GM23248 (cell line): ENCODE measurements at regions not wholly inside any gene's neighbourhood (a gene's known extent, or its start where the extent isn't known, plus 50 kb on each side); places are given as distances from the start of the nearest gene placed in this dataset.
"Not testable (repeated sequence)": the region's sequence is repeated elsewhere in the genome, so short reads cannot be mapped to it uniquely, and the experiment has no call there.

Experiments
- DNase-seq: peaks from one replicate; pipeline ENCODE4 v3.0.0-alpha.2; 2015
- H2AFZ ChIP-seq: fragments of 200-600 bp; sonication (generic); 2 replicates; pipeline ENCODE4 v1.6.1; 2016; ENCODE audit warnings: antibody characterized with exemption
- H3F3A ChIP-seq: fragments of 200-600 bp; sonication (generic); 2 replicates; pipeline ENCODE4 v1.6.1; 2016; ENCODE audit warnings: mild to moderate bottlenecking, antibody characterized with exemption, mixed run types; ENCODE audit not compliant: insufficient read depth
- H3K27ac ChIP-seq: fragments of 200-600 bp; sonication (generic); 2 replicates; pipeline ENCODE4 v1.5.1; 2016; ENCODE audit warnings: mild to moderate bottlenecking
- H3K27me3 ChIP-seq: fragments of 200-600 bp; sonication (generic); replicated peaks from 2 replicates; pipeline ENCODE4 v1.6.1; 2016; ENCODE audit warnings: mild to moderate bottlenecking; ENCODE audit not compliant: insufficient read depth
- H3K36me3 ChIP-seq: fragments of 200-600 bp; sonication (generic); 2 replicates; pipeline ENCODE4 v1.6.1; 2016; ENCODE audit warnings: low read depth, mild to moderate bottlenecking
- H3K4me1 ChIP-seq: fragments of 200-600 bp; sonication (generic); 2 replicates; pipeline ENCODE4 v1.6.1; 2016; ENCODE audit warnings: mild to moderate bottlenecking; ENCODE audit not compliant: insufficient read depth
- H3K4me2 ChIP-seq: fragments of 200-600 bp; sonication (generic); one replicate; pipeline ENCODE4 v1.6.1; 2016; ENCODE audit warnings: mild to moderate bottlenecking; ENCODE audit not compliant: unreplicated experiment
- H3K4me3 ChIP-seq: fragments of 200-600 bp; sonication (generic); 2 replicates; pipeline ENCODE4 v1.5.1; 2016; ENCODE audit warnings: mild to moderate bottlenecking
- H3K79me2 ChIP-seq: fragments of 200-600 bp; sonication (generic); 2 replicates; pipeline ENCODE4 v1.6.1; 2016; ENCODE audit warnings: mild to moderate bottlenecking; ENCODE audit not compliant: insufficient read depth
- H3K9ac ChIP-seq: fragments of 200-600 bp; sonication (generic); 2 replicates; pipeline ENCODE4 v1.6.1; 2016; ENCODE audit warnings: mild to moderate bottlenecking
- H3K9me2 ChIP-seq: fragments of 200-600 bp; sonication (generic); 2 replicates; pipeline ENCODE4 v1.6.1; 2016; ENCODE audit warnings: mixed run types, mild to moderate bottlenecking, moderate library complexity; ENCODE audit not compliant: insufficient read depth
- H3K9me3 ChIP-seq: fragments of 200-600 bp; sonication (generic); one replicate; pipeline ENCODE4 v1.6.1; 2017; ENCODE audit warnings: low read depth
- H4K20me1 ChIP-seq: fragments of 200-600 bp; sonication (generic); 2 replicates; pipeline ENCODE4 v1.6.0; 2016; ENCODE audit not compliant: insufficient read depth
- EZH2 ChIP-seq: fragments of 200-600 bp; sonication (generic); IDR thresholded peaks from 2 replicates; pipeline ENCODE4 v1.6.1; 2018; ENCODE audit warnings: antibody characterized with exemption, mild to moderate bottlenecking; ENCODE audit not compliant: insufficient read depth, poor library complexity, severe bottlenecking
- EZH2phosphoT487 ChIP-seq: fragments of 200-600 bp; sonication (generic); IDR thresholded peaks from 2 replicates; pipeline ENCODE4 v1.6.1; 2018; ENCODE audit warnings: antibody characterized with exemption, moderate library complexity, mild to moderate bottlenecking, low read depth; ENCODE audit not compliant: insufficient read depth
- WGBS, 2 experiments: methylation state at CpG; one replicate each; pipeline ENCODE4 v1.1.6; 2015 to 2017; ENCODE audit warnings: low lambda C conversion rate in 2 of 2, low coverage in 1 of 2; ENCODE audit errors: missing lambda C conversion rate in 2 of 2; 5-methylcytosine and 5-hydroxymethylcytosine counted together
- in situ Hi-C: fragments of 300-500 bp; cut with MboI; formaldehyde crosslinking; loops from 2 replicates; pipeline ENCODE4 v1.15.0; 2020

GRCh38 chr4:177803151-177803550 lies 360.9 kb upstream of the AGA start:
- WGBS, 2 experiments, result 6 to 13% methylated on average over 3 of the region's 3 CpGs

DNA sequence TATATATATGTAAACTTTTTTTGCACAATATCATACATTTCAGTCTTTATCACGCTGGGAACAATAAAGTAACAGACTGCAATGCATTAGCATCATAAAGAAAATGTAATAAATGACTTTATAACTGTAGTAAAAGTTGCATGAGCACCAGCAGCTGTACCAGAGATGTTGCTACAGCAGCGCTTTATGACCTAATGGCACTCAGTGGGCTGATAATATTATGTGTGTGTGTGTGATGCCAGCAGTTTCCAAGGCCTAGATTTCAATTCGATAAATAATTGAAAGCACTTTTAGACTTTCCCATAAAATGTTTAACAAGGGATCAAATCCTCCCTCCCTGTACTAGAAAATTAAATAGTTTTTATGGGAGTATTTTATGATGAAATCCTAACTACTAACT lies 367.6 kb upstream of the AGA start:
- no peak overlapping the region for H3K9ac ChIP-seq
- H3K4me2 ChIP-seq, result no peak overlapping the region
- 6 to 12% methylated on average over 3 of the region's 3 CpGs for WGBS, 2 experiments
- no peaks in the 10 kb centered on the region for H3F3A ChIP-seq
- in situ Hi-C loops, result no loop called here
- H3K27me3 ChIP-seq, result no peaks in the 10 kb centered on the region
- H2AFZ ChIP-seq, result no peak overlapping the region
- no peak overlapping the region for H3K27ac ChIP-seq
- H3K4me3 ChIP-seq, result no peak overlapping the region
- H3K9me2 ChIP-seq, result no peaks in the 10 kb centered on the region
- H3K9me3 ChIP-seq, result no peaks in the 10 kb centered on the region
- H3K4me1 ChIP-seq, result no peaks in the 10 kb centered on the region
- no peaks in the 10 kb centered on the region for H3K36me3 ChIP-seq
- no peaks in the 10 kb centered on the region for H4K20me1 ChIP-seq
- no peak for DNase-seq
- no peaks in the 10 kb centered on the region for H3K79me2 ChIP-seq
- TF ChIP-seq EZH2, result no peak
- TF ChIP-seq EZH2phosphoT487, result no peak

More at GRCh38 chr4:177803151-177803550, 360.9 kb upstream of the AGA start:
- Histone ChIP-seq H3K79me2 (no peaks in the 10 kb centered on the region), H3K27me3 (no peaks in the 10 kb centered on the region), H3K4me1 (no peaks in the 10 kb centered on the region), H2AFZ (no peak overlapping the region), H3K9me3 (no peaks in the 10 kb centered on the region), H3K4me3 (no peak overlapping the region), H3K9ac (no peak overlapping the region), H3K9me2 (no peaks in the 10 kb centered on the region), H4K20me1 (no peaks in the 10 kb centered on the region), H3K27ac (no peak overlapping the region), H3K4me2 (no peak overlapping the region), H3K36me3 (no peaks in the 10 kb centered on the region), H3F3A (no peaks in the 10 kb centered on the region)
- in situ Hi-C loops, result no loop called here
- no peak for DNase-seq
- TF ChIP-seq EZH2 (no peak), EZH2phosphoT487 (no peak)

DNA sequence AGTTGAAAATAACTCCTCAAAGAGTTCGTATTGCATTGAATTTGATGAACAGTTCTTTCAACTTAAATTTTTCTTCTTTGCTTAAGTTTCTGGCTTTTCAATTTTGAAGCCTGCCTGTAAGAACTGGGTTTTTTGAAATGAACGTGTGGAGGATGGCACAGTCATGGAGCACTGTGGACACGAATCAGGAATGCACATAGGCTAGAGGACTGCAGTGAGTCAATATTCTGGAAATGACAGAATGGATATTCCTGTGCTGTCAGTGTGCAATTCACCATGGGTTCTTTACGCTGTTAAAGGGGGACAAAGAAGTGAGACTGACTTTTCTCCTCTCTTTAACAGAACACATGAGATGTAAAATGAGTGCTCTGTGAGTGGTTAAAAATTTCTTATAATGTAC lies 368.0 kb upstream of the AGA start:
- H3K9me2 ChIP-seq, result no peaks in the 10 kb centered on the region
- WGBS, 2 experiments, result 8 to 11% methylated on average over 4 of the region's 4 CpGs
- no peaks in the 10 kb centered on the region for H3K27me3 ChIP-seq
- no peak overlapping the region for H3K4me3 ChIP-seq
- in situ Hi-C loops, result no loop called here
- no peaks in the 10 kb centered on the region for H3K4me1 ChIP-seq
- H2AFZ ChIP-seq, result no peak overlapping the region
- H3K4me2 ChIP-seq, result no peak overlapping the region
- H4K20me1 ChIP-seq, result no peaks in the 10 kb centered on the region
- H3K27ac ChIP-seq, result no peak overlapping the region
- H3K9ac ChIP-seq, result no peak overlapping the region
- no peaks in the 10 kb centered on the region for H3F3A ChIP-seq
- TF ChIP-seq EZH2phosphoT487 (no peak), EZH2 (no peak)
- H3K36me3 ChIP-seq, result no peaks in the 10 kb centered on the region
- H3K9me3 ChIP-seq, result no peaks in the 10 kb centered on the region
- H3K79me2 ChIP-seq, result no peaks in the 10 kb centered on the region
- no peak for DNase-seq

DNA sequence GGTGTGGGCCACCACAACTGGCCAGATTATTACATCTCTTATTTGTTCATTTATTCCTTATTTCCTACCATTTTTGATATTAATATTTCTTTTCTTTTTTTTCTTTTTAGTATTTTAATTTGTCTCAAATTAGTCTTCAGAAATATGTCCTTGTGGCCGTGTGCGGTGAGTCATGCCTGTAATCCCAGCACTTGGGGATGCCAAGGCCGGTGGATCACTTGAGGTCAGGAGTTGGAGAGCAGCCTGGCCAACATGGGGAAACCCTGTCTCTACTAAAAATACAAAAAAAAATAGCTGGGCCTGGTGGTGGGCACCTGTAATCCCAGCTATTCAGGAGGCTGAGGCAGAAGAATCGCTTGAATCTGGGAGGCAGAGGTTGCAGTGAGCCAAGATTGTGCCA lies 376.2 kb upstream of the AGA start:
- H3K27ac ChIP-seq, H3K36me3 ChIP-seq, H3K4me3 ChIP-seq, H3K27me3 ChIP-seq, H3K79me2 ChIP-seq, H3K9me2 ChIP-seq, H3K9me3 ChIP-seq, H3K9ac ChIP-seq, H3K4me1 ChIP-seq, H4K20me1 ChIP-seq, DNase-seq, H2AFZ ChIP-seq, H3K4me2 ChIP-seq, H3F3A ChIP-seq, in situ Hi-C loops: not testable (repeated sequence)
- WGBS, 2 experiments, result 63 to 66% methylated on average over 4 of the region's 4 CpGs

- H3F3A ChIP-seq, result no peaks in the 10 kb centered on the region
- H2AFZ ChIP-seq, result no peak overlapping the region
- H3K4me3 ChIP-seq, result no peak overlapping the region
- no peak overlapping the region for H3K9ac ChIP-seq
- TF ChIP-seq EZH2phosphoT487, result no peak
- no peak for TF ChIP-seq EZH2
- no peaks in the 10 kb centered on the region for H3K79me2 ChIP-seq
- DNase-seq, result no peak
- 0% methylated on average over 1 of the region's 1 CpG for WGBS, 2 experiments
- H3K27ac ChIP-seq, result no peak overlapping the region
- no peaks in the 10 kb centered on the region for H3K27me3 ChIP-seq
- in situ Hi-C loops, result no loop called here
- H3K9me3 ChIP-seq, result no peaks in the 10 kb centered on the region
- H4K20me1 ChIP-seq, result no peaks in the 10 kb centered on the region
- no peaks in the 10 kb centered on the region for H3K36me3 ChIP-seq
- no peak overlapping the region for H3K4me2 ChIP-seq
- H3K9me2 ChIP-seq, result no peaks in the 10 kb centered on the region
- no peaks in the 10 kb centered on the region for H3K4me1 ChIP-seq
Measured at GRCh38 chr4:177826973-177827372, 384.7 kb upstream of the AGA start.
